Motor neuron (in vitro differentiated cells): ENCODE measurements at regions not wholly inside any gene's neighbourhood (a gene's known extent, or its start where the extent isn't known, plus 50 kb on each side); places are given as distances from the start of the nearest gene placed in this dataset.
"Not testable (repeated sequence)": the region's sequence is repeated elsewhere in the genome, so short reads cannot be mapped to it uniquely, and the experiment has no call there.

ENCODE experiments used
- ATAC-seq, 8 experiments: fragments of 200-7000 bp; cut with Tn5 transposase; replicated peaks in 6 of 8; 2 replicates each; pipeline ENCODE4 v1.8.0; 2021; ENCODE audit warnings: mild to moderate bottlenecking in 8 of 8, moderate library complexity in 8 of 8
- H3K27ac ChIP-seq, 2 donors: fragments of 250-450 bp; sonication (Bioruptor Pico); 2 replicates each; pipeline ENCODE4 v1.9.0; 2021; ENCODE audit warnings: antibody characterized with exemption in 2 of 2, mild to moderate bottlenecking in 2 of 2, moderate library complexity in 1 of 2
- H3K4me1 ChIP-seq, 2 donors: fragments of 250-450 bp; sonication (Bioruptor Pico); replicated peaks in 1 of 2; 2 replicates each; pipeline ENCODE4 v1.6.1; 2021; ENCODE audit warnings: antibody characterized with exemption in 2 of 2, mild to moderate bottlenecking in 2 of 2, moderate library complexity in 1 of 2
- H3K4me3 ChIP-seq, 5 donors: fragments of 250-450 bp; sonication (Bioruptor Pico); 2 replicates each; pipeline ENCODE4 v1.9.0; 2021; ENCODE audit warnings: antibody characterized with exemption in 5 of 5, mild to moderate bottlenecking in 5 of 5, moderate library complexity in 4 of 5
- WGBS, 10 experiments: fragments of 450-650 bp; shearing (Covaris generic); methylation state at CpG; one replicate each; pipeline ENCODE4 v1.0.0; 2022; 5-methylcytosine and 5-hydroxymethylcytosine counted together
- in situ Hi-C, 9 experiments: fragments of 400-800 bp; cut with MboI; loops; one replicate each; pipeline ENCODE4 v1.15.0; 2021; ENCODE audit warnings: low sequenced_read_pairs in 9 of 9, low pct_unique_long_range_greater_than_20kb in 2 of 9; ENCODE audit not compliant: unreplicated experiment in 9 of 9

DNA sequence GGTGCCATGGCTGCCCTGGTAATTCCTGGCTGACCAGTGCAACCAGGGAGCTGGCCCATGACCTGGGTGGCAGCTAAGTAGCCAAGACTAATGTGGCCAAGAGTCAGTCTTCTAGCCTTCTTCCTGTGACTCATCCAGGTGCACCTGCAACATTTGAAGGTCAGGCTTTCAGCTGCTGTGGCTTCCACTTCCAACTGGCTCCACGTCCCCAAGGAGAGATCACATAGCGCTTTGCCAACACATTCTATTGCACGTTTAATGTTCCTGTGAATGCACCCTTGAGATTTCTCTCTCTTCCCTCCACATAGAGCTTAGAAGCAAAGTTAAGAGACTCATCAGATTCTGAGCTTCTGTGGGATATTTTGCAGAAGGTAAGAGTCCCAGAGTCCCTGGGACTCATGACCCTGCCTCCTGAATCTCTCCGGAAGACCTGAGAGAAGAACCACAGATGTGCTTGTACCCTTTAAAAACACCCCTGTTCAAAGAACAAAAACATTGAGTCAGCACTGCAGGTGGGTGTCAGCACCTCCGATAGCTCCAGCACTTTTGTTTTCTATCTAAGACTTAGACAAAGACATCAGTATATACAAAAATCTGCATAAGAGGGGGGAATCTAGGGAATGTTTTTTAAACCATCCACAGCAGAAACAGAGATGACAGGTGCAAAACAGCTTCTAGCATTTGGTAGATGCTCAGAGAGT lies 88.5 kb upstream of the DRD5 start:
- ATAC-seq, H3K27ac ChIP-seq, in situ Hi-C loops, H3K4me3 ChIP-seq, H3K4me1 ChIP-seq: not testable (repeated sequence)
- 40 to 92% (median 67%) methylated on average over 1 to 3 of the region's 5 CpGs; no CpG with 5 or more reads in 1 of the 10 experiments for WGBS, 10 experiments

- ATAC-seq, H3K4me3 ChIP-seq, H3K27ac ChIP-seq, H3K4me1 ChIP-seq, in situ Hi-C loops: not testable (repeated sequence)
- WGBS, 10 experiments = no CpG with 5 or more reads among the region's 7 CpGs
These were observed 87.0 kb upstream of the DRD5 start for GRCh38 chr4:9694403-9694802.

DNA sequence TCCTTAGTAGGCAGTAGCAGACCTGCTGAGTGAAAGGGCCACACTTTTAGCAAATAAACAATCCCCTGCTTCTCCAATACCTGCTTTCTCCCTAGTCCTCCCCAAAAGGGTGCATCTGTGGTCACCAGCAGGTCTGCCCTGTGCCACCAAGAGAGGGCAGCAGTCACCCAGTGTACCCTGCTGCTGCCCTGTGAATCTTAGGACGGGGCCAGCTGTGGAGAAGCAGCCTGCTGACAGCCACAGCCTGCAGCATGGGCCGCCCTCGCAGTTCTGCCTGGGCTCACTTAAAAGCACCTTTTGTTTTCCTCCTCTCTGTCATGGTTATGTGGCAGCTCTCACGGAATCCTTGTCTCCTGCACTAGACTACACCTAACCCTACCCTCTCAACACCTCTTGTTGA lies 85.4 kb upstream of the DRD5 start:
- 40 to 60% methylated on average over 1 of the region's 4 CpGs; no CpG with 5 or more reads in 8 of the 10 experiments for WGBS, 10 experiments
- H3K4me3 ChIP-seq, H3K27ac ChIP-seq, H3K4me1 ChIP-seq, ATAC-seq, in situ Hi-C loops: not testable (repeated sequence)

DNA sequence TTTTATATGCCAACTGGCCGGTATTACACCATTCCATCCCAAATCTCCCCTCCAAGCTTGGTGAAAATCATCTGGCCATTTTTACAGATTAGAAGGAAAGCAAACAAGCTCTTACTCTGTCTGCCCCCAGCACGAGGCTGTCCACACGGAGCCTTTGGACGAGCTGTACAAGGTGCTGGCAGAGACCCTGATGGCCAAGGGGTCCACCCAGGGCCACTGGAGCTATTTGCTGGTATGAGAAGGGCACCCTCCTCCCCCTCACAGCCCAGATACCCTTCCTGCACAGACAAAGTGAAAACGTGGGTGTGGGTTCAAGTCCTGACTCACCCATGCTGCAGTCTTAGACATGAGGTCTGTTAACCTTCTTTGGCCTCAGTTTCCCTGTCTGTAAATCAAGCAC lies 84.9 kb upstream of the DRD5 start:
- ATAC-seq, H3K4me3 ChIP-seq, H3K27ac ChIP-seq, H3K4me1 ChIP-seq, in situ Hi-C loops: not testable (repeated sequence)
- 75% methylated on average over 4 of the region's 5 CpGs; no CpG with 5 or more reads in 9 of the 10 experiments for WGBS, 10 experiments

DNA sequence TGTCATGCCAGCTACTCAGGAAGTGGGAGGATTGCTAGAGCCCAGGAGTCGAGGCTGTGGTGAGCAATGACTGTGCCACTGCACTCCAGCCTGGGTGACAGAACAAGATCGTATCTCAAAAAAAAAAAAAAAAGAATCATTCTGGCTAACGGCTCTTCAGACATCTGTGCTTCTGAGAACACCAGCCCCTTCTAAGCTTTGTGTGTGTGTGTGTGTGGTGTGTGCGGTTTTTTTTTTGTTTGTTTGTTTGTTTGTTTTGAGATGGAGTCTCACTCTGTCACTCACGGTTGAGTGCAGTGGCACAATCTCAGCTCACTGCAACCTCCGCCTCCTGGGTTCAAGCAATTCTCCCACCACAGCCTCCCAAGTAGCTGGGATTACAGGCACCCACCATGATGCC lies 79.4 kb upstream of the DRD5 start:
- 40 to 100% (median 80%) methylated on average over 1 to 5 of the region's 6 CpGs; no CpG with 5 or more reads in 5 of the 10 experiments for whole genome bisulfite sequencing, 10 experiments

DNA sequence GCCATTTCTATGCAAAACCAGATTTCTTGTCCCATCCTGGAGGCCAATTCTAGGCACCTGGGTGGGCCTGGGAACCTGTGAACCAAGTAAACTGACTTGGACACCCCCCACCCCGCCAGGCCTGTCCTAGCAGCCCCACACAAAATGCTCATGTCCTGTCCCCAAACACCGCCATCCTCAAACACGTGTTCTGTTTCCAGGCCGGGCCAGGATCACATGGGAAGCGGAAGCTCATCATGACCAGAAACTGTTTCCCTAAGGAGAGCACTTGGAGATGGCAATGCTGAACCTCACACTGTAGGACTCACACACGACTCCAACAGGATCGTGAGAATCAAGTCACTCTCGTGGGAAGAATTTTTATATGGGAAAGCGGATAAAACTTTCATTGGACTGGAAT lies 78.7 kb upstream of the DRD5 start:
- 92 to 100% (median 100%) methylated on average over 1 to 5 of the region's 9 CpGs; no CpG with 5 or more reads in 7 of the 10 experiments for WGBS, 10 experiments
- H3K4me1 ChIP-seq, in situ Hi-C loops, ATAC-seq, H3K4me3 ChIP-seq, H3K27ac ChIP-seq: not testable (repeated sequence)

More for the DNA sequence above, 79.4 kb upstream of the DRD5 start:
- in situ Hi-C loops, H3K4me3 ChIP-seq, H3K27ac ChIP-seq, ATAC-seq, H3K4me1 ChIP-seq: not testable (repeated sequence)

GRCh38 chr4:9703391-9703790 lies 78.0 kb upstream of the DRD5 start:
- WGBS, 10 experiments = 0 to 56% (median 40%) methylated on average over 1 to 8 of the region's 11 CpGs; no CpG with 5 or more reads in 4 of the 10 experiments
- Histone ChIP-seq H3K4me3 (no peak overlapping the region), H3K27ac (no peak overlapping the region), H3K4me1 (no peaks in the 10 kb centered on the region)
- ATAC-seq = no peak
- in situ Hi-C loops = no loop called here

DNA sequence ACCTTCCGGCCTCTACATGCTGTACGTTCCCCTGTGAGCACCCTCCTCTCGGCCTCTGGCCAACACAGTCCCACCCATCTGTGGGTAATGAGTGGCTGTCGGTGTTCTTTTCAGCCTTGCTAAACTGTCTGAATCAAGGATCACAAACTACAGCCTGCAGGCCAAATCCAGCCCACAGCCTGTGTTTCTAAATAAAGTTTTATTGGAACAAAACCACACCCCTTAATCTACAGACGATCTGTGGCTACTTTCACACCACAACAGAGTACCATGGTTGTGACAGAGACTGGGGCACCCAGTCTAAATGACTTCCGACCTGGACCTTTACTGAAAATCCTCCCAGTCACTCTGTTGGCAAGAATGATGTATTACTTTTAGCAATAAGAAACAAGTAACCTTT lies 77.3 kb upstream of the DRD5 start:
- ATAC-seq, H3K27ac ChIP-seq, H3K4me1 ChIP-seq, in situ Hi-C loops, H3K4me3 ChIP-seq: not testable (repeated sequence)
- 56 to 100% (median 96%) methylated on average over 1 to 5 of the region's 6 CpGs; no CpG with 5 or more reads in 6 of the 10 experiments for WGBS, 10 experiments

DNA sequence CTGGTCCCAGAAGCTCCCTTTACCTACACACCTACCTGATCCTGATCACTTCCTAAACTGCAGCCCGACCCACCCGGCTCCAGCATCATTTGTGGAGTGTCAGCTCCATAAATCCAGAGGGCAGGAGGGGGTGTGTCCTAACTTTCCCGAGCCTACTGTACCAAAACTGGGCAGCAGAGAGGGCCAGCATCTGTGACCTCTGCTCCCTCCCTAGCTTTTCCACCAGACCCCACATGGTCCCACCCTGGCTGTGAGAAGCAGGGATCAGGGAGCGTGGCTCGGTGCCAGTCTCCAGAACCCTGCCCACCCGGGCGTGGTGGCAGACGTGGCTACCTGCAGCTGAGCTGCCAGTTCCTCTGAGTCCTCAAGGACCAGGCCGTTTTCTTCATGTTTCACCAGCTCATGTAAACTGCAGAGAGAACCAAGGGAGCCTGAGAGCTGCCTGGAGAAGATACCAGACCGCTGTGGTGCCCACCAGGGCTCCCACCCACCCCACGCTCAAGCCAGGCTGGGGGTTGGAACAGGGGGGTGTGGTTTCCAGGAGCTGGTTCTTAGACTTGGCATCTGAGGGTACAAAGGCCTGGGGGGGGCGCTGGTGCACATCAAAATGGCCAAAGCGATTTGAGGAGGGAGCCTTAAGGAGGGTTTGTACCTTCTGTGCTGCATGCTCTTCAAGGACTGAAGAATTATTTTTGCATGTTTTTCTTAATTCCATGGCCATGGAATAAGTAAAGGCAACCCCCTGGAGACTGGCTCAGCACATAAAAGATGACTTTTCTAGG lies 76.7 kb upstream of the DRD5 start:
- Histone ChIP-seq H3K27ac (no peak overlapping the region), H3K4me1 (no peaks in the 10 kb centered on the region), H3K4me3 (no peak overlapping the region)
- WGBS, 10 experiments = 0 to 40% (median 25%) methylated on average over 1 to 2 of the region's 13 CpGs; no CpG with 5 or more reads in 5 of the 10 experiments
- ATAC-seq = no peak
- in situ Hi-C loops = no loop called here

GRCh38 chr4:9707281-9707680 lies 74.2 kb upstream of the DRD5 start:
- ATAC-seq, in situ Hi-C loops, H3K4me3 ChIP-seq, H3K27ac ChIP-seq, H3K4me1 ChIP-seq: not testable (repeated sequence)
- WGBS, 10 experiments = no CpG with 5 or more reads among the region's 10 CpGs

GRCh38 chr4:9707936-9708335 lies 73.5 kb upstream of the DRD5 start:
- H3K4me1 ChIP-seq, in situ Hi-C loops, ATAC-seq, H3K4me3 ChIP-seq, H3K27ac ChIP-seq: not testable (repeated sequence)
- 17% methylated on average over 1 of the region's 15 CpGs; no CpG with 5 or more reads in 9 of the 10 experiments for WGBS, 10 experiments

DNA sequence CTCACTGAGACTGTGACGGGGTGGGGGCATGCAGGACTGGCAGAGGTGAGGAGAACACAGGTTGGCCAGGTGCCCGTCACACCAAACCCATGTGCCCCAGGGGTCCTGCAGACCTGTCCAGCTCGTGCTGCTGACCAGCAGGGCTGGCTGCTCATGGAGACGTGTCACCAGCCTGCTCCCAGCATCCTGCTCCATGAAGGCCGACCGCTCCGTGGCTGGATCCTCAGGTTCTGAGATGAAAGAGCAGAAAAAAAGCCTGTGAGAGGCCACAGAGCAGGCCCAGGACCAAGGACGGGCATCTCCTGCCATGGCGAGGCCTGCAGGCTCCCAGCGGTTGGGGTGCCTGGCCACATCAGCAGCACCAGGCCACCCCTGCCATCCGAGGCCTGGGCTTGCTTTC lies 71.7 kb upstream of the DRD5 start:
- WGBS, 10 experiments = 73% methylated on average over 3 of the region's 11 CpGs; no CpG with 5 or more reads in 9 of the 10 experiments
- ATAC-seq = no peak
- in situ Hi-C loops = no loop called here
- H3K4me3 ChIP-seq = no peak overlapping the region
- no peaks in the 10 kb centered on the region for H3K4me1 ChIP-seq
- no peak overlapping the region for H3K27ac ChIP-seq

- H3K4me3 ChIP-seq, H3K27ac ChIP-seq, ATAC-seq, H3K4me1 ChIP-seq, in situ Hi-C loops: not testable (repeated sequence)
- WGBS, 10 experiments = 56 to 100% (median 64%) methylated on average over 1 to 2 of the region's 2 CpGs; no CpG with 5 or more reads in 6 of the 10 experiments
These were observed 66.2 kb upstream of the DRD5 start for GRCh38 chr4:9715271-9715670.
